HCT116 (cell line): ENCODE measurements at regions not wholly inside any gene's neighbourhood (a gene's known extent, or its start where the extent isn't known, plus 50 kb on each side); places are given as distances from the start of the nearest gene placed in this dataset.

ENCODE experiments used
- ATAC-seq: fragments of 200-7000 bp; cut with Tn5 transposase; 2 replicates; pipeline ENCODE4 v1.9.1; 2020; ENCODE audit warnings: mild to moderate bottlenecking, moderate library complexity
- BruUV-seq: library from RNA; stranded (reverse); fragments of 400-500 nt; replicated peaks from 2 replicates; lab custom pipeline; 2021; lab: Mats Ljungman, UMichigan
- CTCF ChIA-PET: fragments of 300-600 bp; sonication (Branson Sonifier 250); formaldehyde crosslinking; loops from one replicate; lab custom pipeline; 2021; ENCODE audit warnings: antibody characterized with exemption; lab: Charles Lee
- POLR2A ChIA-PET: fragments of 300-600, 350-600 bp; sonication (Branson Sonifier 250); formaldehyde crosslinking; loops from one replicate; lab custom pipeline; 2021; ENCODE audit warnings: antibody characterized with exemption; lab: Charles Lee
- RAD21 ChIA-PET, 2 experiments: fragments of 300-600 bp; sonication (Branson Sonifier 250); formaldehyde crosslinking; loops; one replicate each; lab custom pipeline; 2023; ENCODE audit warnings: low total read pairs in 2 of 2; ENCODE audit not compliant: uncharacterized antibody in 2 of 2, unreplicated experiment in 2 of 2, low non-redundant PET in 1 of 2; lab: Charles Lee
- DNase-seq: peaks from one replicate; pipeline ENCODE4 v3.0.0-alpha.2; 2010; ENCODE audit warnings: low read depth, low spot score
- H2AFZ ChIP-seq: fragments of 200-600 bp; shearing (Covaris generic), sonication (generic); 2 replicates; pipeline ENCODE4 v1.6.1; 2017; ENCODE audit warnings: low read depth, mixed run types, mixed read lengths, antibody characterized with exemption, low read length; ENCODE audit not compliant: poor library complexity, severe bottlenecking
- H3K27ac ChIP-seq: 2 replicates; pipeline ENCODE4 v1.5.1; 2012; ENCODE audit warnings: low read depth, low read length
- H3K27me3 ChIP-seq: fragments of 200-600 bp; sonication (generic); 2 replicates; pipeline ENCODE4 v1.6.1; 2016; ENCODE audit warnings: mixed run types, low read length, mixed read lengths; ENCODE audit not compliant: insufficient read depth
- H3K36me3 ChIP-seq, 2 experiments: fragments of 200-500 bp in 1 of 2; fragments of 200-600 bp in 1 of 2; sonication (Bioruptor generic) in 1 of 2; sonication (generic) in 1 of 2; 2 replicates each; pipeline versions ENCODE4 v1.5.1 to v1.6.1; 2014 to 2016; ENCODE audit warnings: low read length in 2 of 2, inconsistent platforms in 1 of 2, mixed read lengths in 1 of 2, mixed run types in 1 of 2; ENCODE audit not compliant: insufficient read depth in 2 of 2, control insufficient read depth in 1 of 2
- H3K4me1 ChIP-seq, 2 experiments: fragments of 200-600 bp in 1 of 2; sonication (generic) in 1 of 2; 2 replicates each; pipeline versions ENCODE4 v1.5.1 to v1.6.1; 2012 to 2017; ENCODE audit warnings: low read length in 2 of 2, inconsistent platforms in 1 of 2, mild to moderate bottlenecking in 1 of 2, mixed read lengths in 1 of 2, mixed run types in 1 of 2, moderate library complexity in 1 of 2; ENCODE audit not compliant: insufficient read depth in 2 of 2, control insufficient read depth in 1 of 2
- H3K4me2 ChIP-seq: fragments of 200-600 bp; sonication (generic); 2 replicates; pipeline ENCODE4 v1.6.1; 2017; ENCODE audit warnings: mixed run types, low read length, mixed read lengths
- H3K4me3 ChIP-seq, 2 experiments: fragments of 200-600 bp in 1 of 2; sonication (generic) in 1 of 2; replicated peaks in 1 of 2; 2 replicates each; pipeline ENCODE4 v1.5.1; 2011 to 2016; ENCODE audit warnings: low read length in 2 of 2, control low read depth in 1 of 2, low read depth in 1 of 2, mild to moderate bottlenecking in 1 of 2, mixed read lengths in 1 of 2, mixed run types in 1 of 2
- H3K79me2 ChIP-seq: fragments of 200-600 bp; sonication (generic); 2 replicates; pipeline ENCODE4 v1.6.1; 2017; ENCODE audit warnings: mild to moderate bottlenecking, mixed run types, low read length, moderate library complexity, mixed read lengths; ENCODE audit not compliant: insufficient read depth
- H3K9ac ChIP-seq: fragments of 200-600 bp; sonication (generic); 2 replicates; pipeline ENCODE4 v1.6.1; 2016; ENCODE audit warnings: low read length, mixed read lengths
- H3K9me2 ChIP-seq: fragments of 200-600 bp; sonication (generic), shearing (Covaris generic); 2 replicates; pipeline ENCODE4 v1.6.1; 2017; ENCODE audit warnings: mixed run types, mild to moderate bottlenecking, moderate library complexity; ENCODE audit not compliant: insufficient read depth
- H3K9me3 ChIP-seq, 2 experiments: fragments of 200-500 bp in 1 of 2; fragments of 200-600 bp in 1 of 2; sonication (Bioruptor generic) in 1 of 2; sonication (generic) in 1 of 2; 2 replicates each; pipeline ENCODE4 v1.6.1; 2014 to 2017; ENCODE audit warnings: low read length in 2 of 2, mixed read lengths in 2 of 2, inconsistent platforms in 1 of 2, low read depth in 1 of 2, mild to moderate bottlenecking in 1 of 2, mixed run types in 1 of 2, moderate library complexity in 1 of 2; ENCODE audit not compliant: control insufficient read depth in 1 of 2, insufficient read depth in 1 of 2
- H4K20me1 ChIP-seq: fragments of 200-600 bp; sonication (generic), shearing (Covaris generic); 2 replicates; pipeline ENCODE4 v1.6.1; 2017; ENCODE audit warnings: mixed run types, mild to moderate bottlenecking, moderate library complexity; ENCODE audit not compliant: insufficient read depth
- MAX ChIP-seq: IDR thresholded peaks from 2 replicates; pipeline ENCODE4 v1.6.1; 2012
- REST ChIP-seq: IDR thresholded peaks from 2 replicates; pipeline ENCODE4 v1.6.1; 2012; ENCODE audit warnings: low read depth
- SRF ChIP-seq: IDR thresholded peaks from 2 replicates; pipeline ENCODE4 v1.6.1; 2012; ENCODE audit warnings: low read depth
- TCF7L2 ChIP-seq: IDR thresholded peaks from 2 replicates; pipeline ENCODE4 v1.7.0; 2011; ENCODE audit warnings: borderline replicate concordance, inconsistent platforms; ENCODE audit not compliant: insufficient read depth, insufficient read length; ENCODE audit errors: extremely low read depth
- ZBTB33 ChIP-seq: IDR thresholded peaks from 2 replicates; pipeline ENCODE4 v1.6.1; 2011; ENCODE audit warnings: mild to moderate bottlenecking, low read length, moderate library complexity; ENCODE audit not compliant: insufficient replicate concordance; ENCODE audit errors: extremely low read depth
- intact Hi-C: fragments of 100-400 bp; cut with micrococcal nuclease; formaldehyde crosslinking; loops from 2 replicates; pipeline ENCODE4 v1.10.0; 2022

GRCh38 chr5:97454015-97454414 lies 271.0 kb upstream of the RIOK2 start:
- Histone ChIP-seq H3K4me2 (no peak overlapping the region), H2AFZ (no peak overlapping the region), H3K36me3 (no peaks in the 10 kb centered on the region; a peak in 1 of 4 replicates), H3K27me3 (no peaks in the 10 kb centered on the region), H3K9ac (no peak overlapping the region), H3K9me3 (no peaks in the 10 kb centered on the region), H3K79me2 (no peaks in the 10 kb centered on the region), H4K20me1 (no peaks in the 10 kb centered on the region), H3K4me3 (no peak overlapping the region), H3K27ac (no peak overlapping the region), H3K4me1 (no peaks in the 10 kb centered on the region), H3K9me2 (no peaks in the 10 kb centered on the region)
- DNase-seq (no peak), ATAC-seq (no peak)
- POLR2A ChIA-PET, result no interaction called here
- TF ChIP-seq REST, result no peak
- no peak for TF ChIP-seq ZBTB33
- TF ChIP-seq MAX, result no peak
- TF ChIP-seq TCF7L2, result no peak
- TF ChIP-seq SRF, result no peak
- intact Hi-C loops, result no loop called here
- CTCF ChIA-PET, result no interaction called here
- RAD21 ChIA-PET, result no interaction called here
- no TSS peak for BruUV-seq
